Activated CD8-positive, alpha-beta memory T cell treated with anti-CD3 and anti-CD28 coated beads, Interleukin-2, amount 10 ng/mL, durations not matched to agents 7 days and 5 days (primary cell): ENCODE measurements at regions not wholly inside any gene's neighbourhood (a gene's known extent, or its start where the extent isn't known, plus 50 kb on each side); places are given as distances from the start of the nearest gene placed in this dataset. TPM values are rescaled to one million over a fixed set of nuclear protein-coding genes. Genes with fewer than 3 reads are reported as not detected.

ENCODE experiments used
- microRNA-seq: library from miRNA; unstranded; fragments of <30 nt; microRNA quantifications from one replicate; pipeline ENCODE4 v1.2.0, GENCODE V29; 2022

Small RNA genes in the stretch of these regions (microRNA-seq; reads per million reads assigned to microRNA genes)
- not detected for gene MIR3156-1
